GM12878 (cell line): ENCODE measurements at regions not wholly inside any gene's neighbourhood (a gene's known extent, or its start where the extent isn't known, plus 50 kb on each side); places are given as distances from the start of the nearest gene placed in this dataset.

ENCODE experiments used
- POLR2A ChIP-seq: IDR thresholded peaks from 2 replicates; pipeline ENCODE4 v1.6.1; 2011; ENCODE audit warnings: low read depth, mild to moderate bottlenecking, low read length
- POLR2AphosphoS5 ChIP-seq: IDR thresholded peaks from 2 replicates; pipeline ENCODE4 v1.6.1; 2011; ENCODE audit warnings: mild to moderate bottlenecking, low read length, inconsistent platforms
- SP1 ChIP-seq: IDR thresholded peaks from one replicate; pipeline ENCODE4 v1.6.1; 2011; ENCODE audit warnings: low read depth, low read length

DNA sequence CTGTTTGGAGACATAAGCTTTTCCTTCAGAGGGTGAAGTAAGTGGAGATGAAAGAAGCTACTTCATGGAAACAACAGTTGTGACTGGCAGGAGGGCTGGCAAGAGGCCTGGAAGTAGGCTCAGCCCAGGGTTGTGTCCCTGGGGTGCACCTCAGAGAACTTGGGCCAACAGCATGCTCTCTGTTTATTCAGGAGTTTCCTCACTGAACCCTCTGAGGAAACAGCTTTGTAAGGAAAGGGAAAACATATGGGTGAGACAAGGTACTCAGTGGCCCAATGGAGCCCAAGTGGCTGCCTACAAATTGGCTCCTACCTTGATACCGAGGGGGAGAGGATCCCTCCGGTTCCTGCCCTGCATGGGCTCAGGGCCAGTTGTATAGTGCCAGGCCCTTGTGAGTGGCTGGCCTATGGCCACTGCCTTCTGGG is 115.5 kb upstream of the ITGA6 start:
- no peak for TF ChIP-seq POLR2AphosphoS5
- TF ChIP-seq POLR2A: no peak
- no peak for TF ChIP-seq SP1
